Posterior vena cava (tissue), 2 donors: ENCODE measurements at regions not wholly inside any gene's neighbourhood (a gene's known extent, or its start where the extent isn't known, plus 50 kb on each side); places are given as distances from the start of the nearest gene placed in this dataset.

Experiments used
- DNase-seq: peaks from one replicate; pipeline ENCODE4 v3.0.0-alpha.2; 2020; ENCODE audit warnings: low spot score
- intact Hi-C, 2 donors: fragments of 100-400 bp; cut with DNase I; formaldehyde crosslinking; loops; one replicate each; pipeline versions ENCODE4 v1.14.1 to v1.14.2; 2022 to 2023
- donor health status: DM: yes; HTN: yes; CAD: no.
- donor health status: DM: yes; HTN: yes; CAD: no.

DNA sequence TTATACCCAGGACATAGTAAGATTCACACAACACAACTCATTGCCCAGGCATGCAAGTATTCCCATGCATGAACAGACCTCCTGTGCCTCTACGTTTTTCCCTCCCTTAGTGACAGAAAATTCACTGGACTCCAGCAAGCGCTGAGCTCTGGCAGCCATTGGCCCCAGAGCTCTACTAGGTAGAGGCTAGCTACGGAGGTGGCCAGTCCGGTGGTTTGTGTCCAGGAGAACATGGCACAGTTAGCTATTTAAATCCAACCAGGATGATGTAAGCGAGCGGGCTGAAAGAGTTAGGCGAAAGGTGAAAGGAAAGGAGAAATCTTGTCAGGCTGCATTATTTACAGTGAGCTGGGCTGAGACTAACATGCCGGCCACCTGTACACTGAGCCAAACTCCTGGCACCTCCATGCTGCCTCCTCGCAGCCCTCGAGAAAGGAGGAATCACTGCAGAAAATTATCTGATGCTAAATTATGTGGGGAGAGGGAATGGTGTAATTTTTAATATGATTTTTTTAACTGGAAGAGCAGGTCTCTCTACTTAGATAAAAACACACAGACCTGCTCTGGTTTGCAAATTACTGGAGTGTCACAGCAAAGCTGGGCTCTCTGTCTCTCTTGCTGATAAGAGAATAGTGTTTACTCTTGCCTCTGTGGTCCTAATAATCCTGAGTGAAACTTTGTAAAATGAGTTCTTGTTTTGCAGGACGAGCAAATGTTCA lies 50.1 kb upstream of the ARMC2 start:
- intact Hi-C loops, result no loop called here
- no peak for DNase-seq
